A549 (cell line): ENCODE measurements at regions not wholly inside any gene's neighbourhood (a gene's known extent, or its start where the extent isn't known, plus 50 kb on each side); places are given as distances from the start of the nearest gene placed in this dataset.

Experiments used
- ATAC-seq, 2 experiments: fragments of 200-7000 bp in 1 of 2; fragments of >200 bp in 1 of 2; cut with Nextera tagmentation in 1 of 2; cut with Tn5 transposase in 1 of 2; 3 replicates each; pipeline versions ENCODE4 v1.8.0 to v1.9.1; 2018 to 2020; ENCODE audit warnings: mild to moderate bottlenecking in 1 of 2, moderate library complexity in 1 of 2
- CTCF ChIA-PET: fragments of 300-600 bp; sonication (Branson Sonifier 250); formaldehyde crosslinking; extraction: SDS; loops from one replicate; lab custom pipeline; 2021; ENCODE audit warnings: antibody characterized with exemption, inconsistent platforms; lab: Yijun Ruan, JAX
- POLR2A ChIA-PET: fragments of 350-600 bp; formaldehyde crosslinking; extraction: SDS; loops from one replicate; lab custom pipeline; 2021; ENCODE audit warnings: antibody characterized with exemption, inconsistent platforms; lab: Yijun Ruan, JAX
- DNase-seq, 2 experiments: peaks; one replicate each; pipeline versions ENCODE4 v3.0.0 to v3.0.0-alpha.2; 2011 to 2016; ENCODE audit warnings: low read depth in 1 of 2, low spot score in 1 of 2
- FAIRE-seq: peaks from 2 replicates; lab custom pipeline; 2011; peaks lifted over from hg19 to GRCh38; lab: Jason Lieb, UNC
- H3K27ac ChIP-seq, 2 experiments: fragments of >200 bp; sonication (Bioruptor Twin); formaldehyde crosslinking; 3 replicates each; pipeline ENCODE4 v1.5.1; 2016 to 2017
- H3K4me1 ChIP-seq: fragments of >200 bp; sonication (Bioruptor Twin); formaldehyde crosslinking; 3 replicates; pipeline ENCODE4 v1.6.1; 2016
- H3K4me2 ChIP-seq: fragments of >200 bp; sonication (Bioruptor Twin); formaldehyde crosslinking; 3 replicates; pipeline ENCODE4 v1.6.1; 2016
- H3K4me3 ChIP-seq: fragments of >200 bp; sonication (Bioruptor Twin); formaldehyde crosslinking; 3 replicates; pipeline ENCODE4 v1.5.1; 2016
- H3K9me3 ChIP-seq: fragments of >200 bp; sonication (Bioruptor Twin); formaldehyde crosslinking; 3 replicates; pipeline ENCODE4 v1.6.1; 2016
- CBX2 ChIP-seq: fragments of 200-600 bp; sonication (generic); IDR thresholded peaks from 2 replicates; pipeline ENCODE4 v1.6.1; 2016; ENCODE audit warnings: low read depth, mild to moderate bottlenecking, borderline replicate concordance
- CBX8 ChIP-seq: fragments of 200-600 bp; sonication (generic); IDR thresholded peaks from 2 replicates; pipeline ENCODE4 v1.6.1; 2016
- CEBPB ChIP-seq, 2 experiments: fragments of >200 bp in 1 of 2; sonication (Bioruptor Twin) in 1 of 2; formaldehyde crosslinking in 1 of 2; IDR thresholded peaks; 2 replicates each; pipeline ENCODE4 v1.6.1; 2012 to 2016
- EHF ChIP-seq: fragments of 250-450 bp; sonication (Bioruptor Pico); IDR thresholded peaks from 2 replicates; pipeline ENCODE4 v1.5.0; 2020; ENCODE audit warnings: mild to moderate bottlenecking
- EHMT2 ChIP-seq: fragments of 200-600 bp; sonication (generic); IDR thresholded peaks from 2 replicates; pipeline ENCODE4 v1.6.1; 2016; ENCODE audit warnings: antibody characterized with exemption, low read depth, mild to moderate bottlenecking, moderate library complexity
- EP300 ChIP-seq, 2 experiments: fragments of >200 bp; sonication (Bioruptor Twin); formaldehyde crosslinking; IDR thresholded peaks; 2 replicates in 1 of 2; 3 replicates in 1 of 2; pipeline ENCODE4 v1.6.1; 2016 to 2017
- ESRRA ChIP-seq: fragments of 150-350 bp; IDR thresholded peaks from 2 replicates; pipeline ENCODE4 v1.6.1; 2014; ENCODE audit warnings: mild to moderate bottlenecking, low read length, borderline replicate concordance
- FOSL2 ChIP-seq, 2 experiments: fragments of 450-650 bp in 1 of 2; fragments of >200 bp in 1 of 2; sonication (Bioruptor Twin) in 1 of 2; formaldehyde crosslinking; IDR thresholded peaks; 2 replicates each; pipeline versions ENCODE4 v1.5.0 to v1.6.1; 2016 to 2020; ENCODE audit warnings: mild to moderate bottlenecking in 1 of 2, moderate library complexity in 1 of 2
- FOXS1 ChIP-seq: fragments of 250-450 bp; sonication (Bioruptor Pico); IDR thresholded peaks from 2 replicates; pipeline ENCODE4 v1.5.0; 2020; ENCODE audit warnings: mild to moderate bottlenecking, moderate library complexity
- HDAC2 ChIP-seq: fragments of 200-600 bp; sonication (generic); IDR thresholded peaks from 2 replicates; pipeline ENCODE4 v1.6.1; 2016
- HOXA7 ChIP-seq: fragments of 250-450 bp; sonication (Bioruptor Pico); IDR thresholded peaks from 2 replicates; pipeline ENCODE4 v1.5.0; 2020; ENCODE audit warnings: mild to moderate bottlenecking, moderate library complexity
- HOXB5 ChIP-seq: fragments of 250-450 bp; sonication (Bioruptor Pico); IDR thresholded peaks from 2 replicates; pipeline ENCODE4 v1.5.0; 2020; ENCODE audit warnings: mild to moderate bottlenecking, moderate library complexity
- JUN ChIP-seq, 2 experiments: fragments of >200 bp; sonication (Bioruptor Twin); formaldehyde crosslinking; IDR thresholded peaks; 2 replicates in 1 of 2; 3 replicates in 1 of 2; pipeline ENCODE4 v1.6.1; 2016 to 2017
- KDM5A ChIP-seq: fragments of 200-600 bp; sonication (generic); IDR thresholded peaks from 2 replicates; pipeline ENCODE4 v1.6.1; 2016; ENCODE audit warnings: antibody characterized with exemption, mild to moderate bottlenecking
- MAZ ChIP-seq: fragments of 150-350 bp; IDR thresholded peaks from 2 replicates; pipeline ENCODE4 v1.6.1; 2014; ENCODE audit warnings: antibody characterized with exemption, low read depth, low read length, borderline replicate concordance
- MYC ChIP-seq: IDR thresholded peaks from 2 replicates; pipeline ENCODE4 v1.6.1; 2012; ENCODE audit warnings: mild to moderate bottlenecking, inconsistent platforms, low read length, improper control_type of control experiment, borderline replicate concordance
- NFE2L2 ChIP-seq: fragments of 150-350 bp; conservative IDR thresholded peaks from 2 replicates; pipeline ENCODE4 v1.6.1; 2014; ENCODE audit warnings: low read length
- PHF8 ChIP-seq: fragments of 200-600 bp; sonication (generic); IDR thresholded peaks from 2 replicates; pipeline ENCODE4 v1.6.1; 2016; ENCODE audit warnings: low read depth, mild to moderate bottlenecking, antibody characterized with exemption, moderate library complexity, borderline replicate concordance
- RAD21 ChIP-seq, 2 experiments: fragments of >200 bp in 1 of 2; sonication (Bioruptor Twin) in 1 of 2; formaldehyde crosslinking in 1 of 2; IDR thresholded peaks in 1 of 2; conservative IDR thresholded peaks in 1 of 2; 2 replicates in 1 of 2; 3 replicates in 1 of 2; pipeline ENCODE4 v1.6.1; 2012 to 2018; ENCODE audit warnings: inconsistent platforms in 1 of 2
- RARB ChIP-seq: fragments of 250-450 bp; sonication (Bioruptor Pico); IDR thresholded peaks from 2 replicates; pipeline ENCODE4 v1.8.0; 2021; ENCODE audit warnings: mild to moderate bottlenecking, moderate library complexity
- RCOR1 ChIP-seq: fragments of 150-350 bp; IDR thresholded peaks from 2 replicates; pipeline ENCODE4 v1.6.1; 2014; ENCODE audit warnings: antibody characterized with exemption, low read length, low read depth
- TP53 ChIP-seq: fragments of 250-450 bp; sonication (Bioruptor Pico); IDR thresholded peaks from 2 replicates; pipeline ENCODE4 v1.5.0; 2021; ENCODE audit warnings: mild to moderate bottlenecking, moderate library complexity
- ZC3H11A ChIP-seq: fragments of 450-650 bp; IDR thresholded peaks from 2 replicates; pipeline ENCODE4 v1.6.1; 2014; ENCODE audit warnings: antibody characterized with exemption, mild to moderate bottlenecking
- ZNF302 ChIP-seq: fragments of 250-450 bp; sonication (Bioruptor Pico); IDR thresholded peaks from 2 replicates; pipeline ENCODE4 v1.9.0; 2021; ENCODE audit warnings: inconsistent platforms, mild to moderate bottlenecking, moderate library complexity
- WGBS: methylation state at CpG from one replicate; pipeline ENCODE4 v1.1.6; 2017; ENCODE audit errors: missing lambda C conversion rate; 5-methylcytosine and 5-hydroxymethylcytosine counted together
- TF ChIP-seq, protein P1 (sequence below): IDR thresholded peaks from 2 replicates; pipeline ENCODE4 v1.6.1; 2012
- TF ChIP-seq, protein P2 (sequence below): IDR thresholded peaks from 2 replicates; pipeline ENCODE4 v1.6.1; 2012; ENCODE audit warnings: low read depth, borderline replicate concordance
- TF ChIP-seq, protein P3 (sequence below): fragments of 200-600 bp; sonication (generic); IDR thresholded peaks from 2 replicates; pipeline ENCODE4 v1.6.1; 2016; ENCODE audit warnings: antibody characterized with exemption, mild to moderate bottlenecking, moderate library complexity
- TF ChIP-seq, protein P4 (sequence below): IDR thresholded peaks from 2 replicates; pipeline ENCODE4 v1.6.1; 2012
- TF ChIP-seq, protein P5 (sequence below): fragments of 250-450 bp; sonication (Bioruptor Pico); IDR thresholded peaks from 2 replicates; pipeline ENCODE4 v1.5.0; 2020; ENCODE audit warnings: low read depth, mild to moderate bottlenecking, moderate library complexity
- TF ChIP-seq, protein P6 (sequence below): fragments of 150-350 bp; IDR thresholded peaks from 2 replicates; pipeline ENCODE4 v1.6.1; 2014; ENCODE audit warnings: low read depth, mild to moderate bottlenecking, low read length
- TF ChIP-seq, protein P7 (sequence below): fragments of 250-450 bp; sonication (Bioruptor Pico); IDR thresholded peaks from 2 replicates; pipeline ENCODE4 v1.5.0; 2021; ENCODE audit warnings: mild to moderate bottlenecking, moderate library complexity, borderline replicate concordance

DNA sequence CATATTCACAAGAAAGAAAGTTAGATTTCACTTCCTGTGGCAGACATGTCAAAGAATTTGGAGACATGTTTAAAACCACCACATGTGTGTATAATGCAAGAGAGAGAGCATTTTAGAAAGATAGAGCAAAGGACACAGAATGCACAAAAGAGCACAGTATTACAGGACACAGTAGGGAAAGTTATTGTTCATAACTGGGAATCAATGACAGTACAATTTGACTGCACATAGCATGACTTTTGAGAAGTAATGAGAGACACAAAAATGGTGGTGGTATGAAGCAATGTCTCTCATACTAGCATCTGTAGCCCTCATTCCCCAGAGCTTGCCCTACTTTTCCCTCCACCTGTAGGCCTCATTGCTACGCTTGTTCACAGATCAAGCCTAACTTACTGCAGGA is 499.2 kb downstream of the PTPRC start:
- Histone ChIP-seq H3K27ac (no peak overlapping the region), H3K4me2 (no peak overlapping the region), H3K4me3 (no peak overlapping the region), H3K4me1 (no peaks in the 10 kb centered on the region), H3K9me3 (no peaks in the 10 kb centered on the region)
- no peak for DNase-seq
- ATAC-seq, result no peak
- FAIRE-seq, result no peak
- WGBS, result 50% methylated on average over 1 of the region's 1 CpG
- ChIA-PET CTCF (no interaction called here), POLR2A (no interaction called here)
- no peak for TF ChIP-seq EP300 (IDR thresholded peaks at IDR 0.05)
- TF ChIP-seq ZC3H11A, result no peak
- TF ChIP-seq, protein P1, sequence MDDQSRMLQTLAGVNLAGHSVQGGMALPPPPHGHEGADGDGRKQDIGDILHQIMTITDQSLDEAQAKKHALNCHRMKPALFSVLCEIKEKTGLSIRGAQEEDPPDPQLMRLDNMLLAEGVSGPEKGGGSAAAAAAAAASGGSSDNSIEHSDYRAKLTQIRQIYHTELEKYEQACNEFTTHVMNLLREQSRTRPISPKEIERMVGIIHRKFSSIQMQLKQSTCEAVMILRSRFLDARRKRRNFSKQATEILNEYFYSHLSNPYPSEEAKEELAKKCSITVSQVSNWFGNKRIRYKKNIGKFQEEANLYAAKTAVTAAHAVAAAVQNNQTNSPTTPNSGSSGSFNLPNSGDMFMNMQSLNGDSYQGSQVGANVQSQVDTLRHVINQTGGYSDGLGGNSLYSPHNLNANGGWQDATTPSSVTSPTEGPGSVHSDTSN, result no peak
- TF ChIP-seq HOXA7 (CRISPR knock-in tag), result no peak
- TF ChIP-seq, protein P2, sequence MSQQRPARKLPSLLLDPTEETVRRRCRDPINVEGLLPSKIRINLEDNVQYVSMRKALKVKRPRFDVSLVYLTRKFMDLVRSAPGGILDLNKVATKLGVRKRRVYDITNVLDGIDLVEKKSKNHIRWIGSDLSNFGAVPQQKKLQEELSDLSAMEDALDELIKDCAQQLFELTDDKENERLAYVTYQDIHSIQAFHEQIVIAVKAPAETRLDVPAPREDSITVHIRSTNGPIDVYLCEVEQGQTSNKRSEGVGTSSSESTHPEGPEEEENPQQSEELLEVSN, result no peak
- no peak for TF ChIP-seq EHF (CRISPR knock-in tag)
- no peak for TF ChIP-seq CBX2
- TF ChIP-seq HOXB5 (CRISPR knock-in tag), result no peak
- no peak for TF ChIP-seq FOXS1 (CRISPR knock-in tag)
- TF ChIP-seq RAD21 (conservative IDR thresholded peaks at IDR 0.05 in 1 of 2, IDR thresholded peaks at IDR 0.05 in 1 of 2), result no peak
- TF ChIP-seq MYC, result no peak
- TF ChIP-seq PHF8, result no peak
- no peak for TF ChIP-seq EHMT2
- no peak for TF ChIP-seq RARB (CRISPR knock-in tag)
- TF ChIP-seq KDM5A, result no peak
- no peak for TF ChIP-seq TP53 (CRISPR knock-in tag)
- TF ChIP-seq, protein P3, sequence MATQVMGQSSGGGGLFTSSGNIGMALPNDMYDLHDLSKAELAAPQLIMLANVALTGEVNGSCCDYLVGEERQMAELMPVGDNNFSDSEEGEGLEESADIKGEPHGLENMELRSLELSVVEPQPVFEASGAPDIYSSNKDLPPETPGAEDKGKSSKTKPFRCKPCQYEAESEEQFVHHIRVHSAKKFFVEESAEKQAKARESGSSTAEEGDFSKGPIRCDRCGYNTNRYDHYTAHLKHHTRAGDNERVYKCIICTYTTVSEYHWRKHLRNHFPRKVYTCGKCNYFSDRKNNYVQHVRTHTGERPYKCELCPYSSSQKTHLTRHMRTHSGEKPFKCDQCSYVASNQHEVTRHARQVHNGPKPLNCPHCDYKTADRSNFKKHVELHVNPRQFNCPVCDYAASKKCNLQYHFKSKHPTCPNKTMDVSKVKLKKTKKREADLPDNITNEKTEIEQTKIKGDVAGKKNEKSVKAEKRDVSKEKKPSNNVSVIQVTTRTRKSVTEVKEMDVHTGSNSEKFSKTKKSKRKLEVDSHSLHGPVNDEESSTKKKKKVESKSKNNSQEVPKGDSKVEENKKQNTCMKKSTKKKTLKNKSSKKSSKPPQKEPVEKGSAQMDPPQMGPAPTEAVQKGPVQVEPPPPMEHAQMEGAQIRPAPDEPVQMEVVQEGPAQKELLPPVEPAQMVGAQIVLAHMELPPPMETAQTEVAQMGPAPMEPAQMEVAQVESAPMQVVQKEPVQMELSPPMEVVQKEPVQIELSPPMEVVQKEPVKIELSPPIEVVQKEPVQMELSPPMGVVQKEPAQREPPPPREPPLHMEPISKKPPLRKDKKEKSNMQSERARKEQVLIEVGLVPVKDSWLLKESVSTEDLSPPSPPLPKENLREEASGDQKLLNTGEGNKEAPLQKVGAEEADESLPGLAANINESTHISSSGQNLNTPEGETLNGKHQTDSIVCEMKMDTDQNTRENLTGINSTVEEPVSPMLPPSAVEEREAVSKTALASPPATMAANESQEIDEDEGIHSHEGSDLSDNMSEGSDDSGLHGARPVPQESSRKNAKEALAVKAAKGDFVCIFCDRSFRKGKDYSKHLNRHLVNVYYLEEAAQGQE, result no peak
- no peak for TF ChIP-seq CEBPB (IDR thresholded peaks at IDR 0.05)
- TF ChIP-seq, protein P4, sequence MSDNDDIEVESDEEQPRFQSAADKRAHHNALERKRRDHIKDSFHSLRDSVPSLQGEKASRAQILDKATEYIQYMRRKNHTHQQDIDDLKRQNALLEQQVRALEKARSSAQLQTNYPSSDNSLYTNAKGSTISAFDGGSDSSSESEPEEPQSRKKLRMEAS, result no peak
- no peak for TF ChIP-seq ZNF302

DNA sequence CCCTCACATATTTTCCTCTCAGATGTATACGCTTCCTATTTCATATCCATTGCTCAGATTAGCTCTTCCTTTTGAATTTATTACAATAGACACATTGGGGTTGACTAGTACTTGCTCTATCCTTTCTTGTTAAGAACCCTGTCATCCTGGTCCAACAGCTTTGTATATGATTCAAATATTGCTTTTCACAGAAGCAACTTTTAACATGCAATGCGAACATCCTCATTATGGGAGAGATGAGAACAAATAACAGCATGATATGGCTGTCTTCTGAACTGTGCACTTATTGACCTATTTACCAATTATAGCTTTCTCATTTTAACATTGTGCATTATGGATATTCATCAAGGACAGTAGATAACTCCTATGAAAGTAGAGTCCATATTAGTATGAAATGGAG is 510.8 kb downstream of the PTPRC start:
- Histone ChIP-seq H3K9me3 (no peaks in the 10 kb centered on the region), H3K4me3 (no peak overlapping the region), H3K4me2 (no peak overlapping the region), H3K27ac (no peak overlapping the region), H3K4me1 (no peaks in the 10 kb centered on the region)
- DNase-seq (no peak), ATAC-seq (no peak), FAIRE-seq (peak; percentile 36)
- POLR2A ChIA-PET, result no interaction called here
- WGBS, result 73% methylated on average over 2 of the region's 2 CpGs
- CTCF ChIA-PET, result no interaction called here
- TF ChIP-seq NFE2L2 (no peak), JUN (IDR thresholded peaks at IDR 0.05) (no peak), EP300 (IDR thresholded peaks at IDR 0.05) (no peak), FOSL2 (IDR thresholded peaks at IDR 0.05) (no peak), FOSL2 (CRISPR knock-in tag; IDR thresholded peaks at IDR 0.05) (no peak), MAZ (no peak), HDAC2 (no peak), MYC (no peak), CBX8 (no peak), KDM5A (no peak), ESRRA (no peak), RCOR1 (no peak)
- TF ChIP-seq, protein P5, sequence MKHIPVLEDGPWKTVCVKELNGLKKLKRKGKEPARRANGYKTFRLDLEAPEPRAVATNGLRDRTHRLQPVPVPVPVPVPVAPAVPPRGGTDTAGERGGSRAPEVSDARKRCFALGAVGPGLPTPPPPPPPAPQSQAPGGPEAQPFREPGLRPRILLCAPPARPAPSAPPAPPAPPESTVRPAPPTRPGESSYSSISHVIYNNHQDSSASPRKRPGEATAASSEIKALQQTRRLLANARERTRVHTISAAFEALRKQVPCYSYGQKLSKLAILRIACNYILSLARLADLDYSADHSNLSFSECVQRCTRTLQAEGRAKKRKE (CRISPR knock-in tag), result no peak
- TF ChIP-seq, protein P6, sequence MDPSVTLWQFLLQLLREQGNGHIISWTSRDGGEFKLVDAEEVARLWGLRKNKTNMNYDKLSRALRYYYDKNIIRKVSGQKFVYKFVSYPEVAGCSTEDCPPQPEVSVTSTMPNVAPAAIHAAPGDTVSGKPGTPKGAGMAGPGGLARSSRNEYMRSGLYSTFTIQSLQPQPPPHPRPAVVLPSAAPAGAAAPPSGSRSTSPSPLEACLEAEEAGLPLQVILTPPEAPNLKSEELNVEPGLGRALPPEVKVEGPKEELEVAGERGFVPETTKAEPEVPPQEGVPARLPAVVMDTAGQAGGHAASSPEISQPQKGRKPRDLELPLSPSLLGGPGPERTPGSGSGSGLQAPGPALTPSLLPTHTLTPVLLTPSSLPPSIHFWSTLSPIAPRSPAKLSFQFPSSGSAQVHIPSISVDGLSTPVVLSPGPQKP, result no peak
- TF ChIP-seq, protein P7, sequence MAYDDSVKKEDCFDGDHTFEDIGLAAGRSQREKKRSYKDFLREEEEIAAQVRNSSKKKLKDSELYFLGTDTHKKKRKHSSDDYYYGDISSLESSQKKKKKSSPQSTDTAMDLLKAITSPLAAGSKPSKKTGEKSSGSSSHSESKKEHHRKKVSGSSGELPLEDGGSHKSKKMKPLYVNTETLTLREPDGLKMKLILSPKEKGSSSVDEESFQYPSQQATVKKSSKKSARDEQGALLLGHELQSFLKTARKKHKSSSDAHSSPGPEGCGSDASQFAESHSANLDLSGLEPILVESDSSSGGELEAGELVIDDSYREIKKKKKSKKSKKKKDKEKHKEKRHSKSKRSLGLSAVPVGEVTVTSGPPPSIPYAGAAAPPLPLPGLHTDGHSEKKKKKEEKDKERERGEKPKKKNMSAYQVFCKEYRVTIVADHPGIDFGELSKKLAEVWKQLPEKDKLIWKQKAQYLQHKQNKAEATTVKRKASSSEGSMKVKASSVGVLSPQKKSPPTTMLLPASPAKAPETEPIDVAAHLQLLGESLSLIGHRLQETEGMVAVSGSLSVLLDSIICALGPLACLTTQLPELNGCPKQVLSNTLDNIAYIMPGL, result no peak
